ENCODE measurements at regions not wholly inside any gene's neighbourhood (a gene's known extent, or its start where the extent isn't known, plus 50 kb on each side); places are given as distances from the start of the nearest gene placed in this dataset.

DNA sequence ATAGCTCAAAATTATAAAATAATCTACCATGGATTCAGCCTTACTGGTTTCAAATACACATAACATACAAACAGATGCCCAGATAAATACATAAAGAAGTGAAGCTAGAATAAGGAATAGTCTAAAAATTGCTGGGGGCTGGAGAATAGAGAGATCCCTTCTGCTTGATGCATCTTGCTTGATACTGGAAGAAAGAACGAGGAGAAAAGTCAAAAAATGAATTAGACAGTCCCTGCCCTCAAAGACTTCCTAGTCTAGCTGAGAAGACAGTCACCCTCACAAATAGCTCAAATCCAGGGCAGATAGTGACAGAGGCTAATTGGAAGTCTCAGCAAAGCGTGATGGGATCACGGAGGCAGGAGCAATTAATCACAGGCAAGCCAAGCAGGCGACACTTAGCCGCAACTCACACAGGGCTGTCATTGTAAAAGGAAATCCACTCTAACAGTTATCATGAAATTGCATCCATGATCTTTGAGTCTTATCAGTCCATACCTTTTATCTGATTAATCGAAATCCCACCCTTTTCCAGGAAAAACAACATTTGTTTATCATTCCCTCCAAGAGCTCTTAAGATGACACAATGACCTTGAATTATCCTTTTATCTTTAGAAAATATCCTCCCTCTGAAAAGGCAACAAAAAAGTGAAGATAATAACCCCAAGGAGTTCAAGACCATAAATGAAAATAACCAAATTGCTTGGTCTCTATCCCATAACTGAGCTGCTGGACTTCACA is 59.7 kb upstream of the TIAM1 start:
- POLR2A ChIA-PET: no interaction called here
- CTCF ChIA-PET: no interaction called here
- no peak overlapping the region for H3K4me3 ChIP-seq (ENCODE audit: low read depth, low read length)
- TF ChIP-seq, protein P1, sequence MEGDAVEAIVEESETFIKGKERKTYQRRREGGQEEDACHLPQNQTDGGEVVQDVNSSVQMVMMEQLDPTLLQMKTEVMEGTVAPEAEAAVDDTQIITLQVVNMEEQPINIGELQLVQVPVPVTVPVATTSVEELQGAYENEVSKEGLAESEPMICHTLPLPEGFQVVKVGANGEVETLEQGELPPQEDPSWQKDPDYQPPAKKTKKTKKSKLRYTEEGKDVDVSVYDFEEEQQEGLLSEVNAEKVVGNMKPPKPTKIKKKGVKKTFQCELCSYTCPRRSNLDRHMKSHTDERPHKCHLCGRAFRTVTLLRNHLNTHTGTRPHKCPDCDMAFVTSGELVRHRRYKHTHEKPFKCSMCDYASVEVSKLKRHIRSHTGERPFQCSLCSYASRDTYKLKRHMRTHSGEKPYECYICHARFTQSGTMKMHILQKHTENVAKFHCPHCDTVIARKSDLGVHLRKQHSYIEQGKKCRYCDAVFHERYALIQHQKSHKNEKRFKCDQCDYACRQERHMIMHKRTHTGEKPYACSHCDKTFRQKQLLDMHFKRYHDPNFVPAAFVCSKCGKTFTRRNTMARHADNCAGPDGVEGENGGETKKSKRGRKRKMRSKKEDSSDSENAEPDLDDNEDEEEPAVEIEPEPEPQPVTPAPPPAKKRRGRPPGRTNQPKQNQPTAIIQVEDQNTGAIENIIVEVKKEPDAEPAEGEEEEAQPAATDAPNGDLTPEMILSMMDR (IDR thresholded peaks at IDR 0.05; ENCODE audit: insufficient read depth, low read length, missing control alignments): no peak
- DNase-seq (ENCODE audit: low read depth, low spot score): no peak

DNA sequence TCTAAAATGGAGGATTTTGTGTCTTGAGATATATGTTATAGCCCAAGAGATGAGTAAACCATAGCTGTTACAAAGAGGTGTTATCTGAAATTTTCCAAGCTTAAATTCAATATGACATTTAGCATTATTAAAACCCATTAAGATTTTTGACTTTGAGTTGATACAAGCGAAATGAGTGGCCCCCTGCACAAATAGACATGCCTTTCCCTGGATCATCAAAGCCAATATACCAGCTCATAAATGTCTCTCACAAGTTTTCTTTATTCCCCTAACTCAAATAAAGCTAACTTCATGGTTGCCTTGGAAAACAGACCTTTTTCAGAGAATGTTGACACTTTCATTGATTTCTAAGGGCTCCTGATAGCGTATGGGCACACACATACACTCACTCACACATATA is 55.5 kb upstream of the TIAM1 start:
- TF ChIP-seq, protein P1 (IDR thresholded peaks at IDR 0.05; ENCODE audit: insufficient read depth, low read length, missing control alignments): no peak
- POLR2A ChIA-PET: no interaction called here
- CTCF ChIA-PET: interaction anchor here (0.9 to 1.4 kb wide), 3 partner anchors 46 to 201 kb away, joined by 3 to 4 read pairs (median 4); no protein-coding TSS in a partner anchor

DNA sequence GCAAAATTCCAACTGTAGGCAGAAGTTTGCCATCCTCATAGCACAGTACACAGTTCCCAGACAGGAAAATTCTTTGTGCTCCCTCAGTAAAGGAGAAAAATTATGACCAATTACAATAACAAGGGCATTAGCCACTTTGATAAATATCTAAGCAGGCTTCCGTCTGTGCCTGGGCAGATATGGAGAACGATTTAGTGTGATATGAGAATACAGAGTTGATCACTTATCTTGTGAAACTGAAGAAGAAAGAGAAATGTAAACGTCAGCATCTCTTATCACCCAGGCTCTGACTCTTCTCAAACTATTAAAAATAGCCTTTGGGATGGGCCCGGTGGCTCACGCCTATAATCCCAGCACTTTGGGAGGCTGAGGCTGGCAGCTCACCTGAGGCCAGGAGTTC is 54.5 kb upstream of the TIAM1 start:
- TF ChIP-seq, protein P1 (IDR thresholded peaks at IDR 0.05; ENCODE audit: insufficient read depth, low read length, missing control alignments): no peak
- ChIA-PET POLR2A (no interaction called here), CTCF (interaction anchor here (1.1 kb wide), 1 partner anchor 182 kb away, joined by 3 read pairs; no protein-coding TSS in a partner anchor)
- no peak for DNase-seq (ENCODE audit: low read depth, low spot score)
- no peak overlapping the region for H3K4me3 ChIP-seq (ENCODE audit: low read depth, low read length)

More for the DNA sequence above, 55.5 kb upstream of the TIAM1 start:
- no peak overlapping the region for H3K4me3 ChIP-seq (ENCODE audit: low read depth, low read length)
- no peak for DNase-seq (ENCODE audit: low read depth, low spot score)

DNA sequence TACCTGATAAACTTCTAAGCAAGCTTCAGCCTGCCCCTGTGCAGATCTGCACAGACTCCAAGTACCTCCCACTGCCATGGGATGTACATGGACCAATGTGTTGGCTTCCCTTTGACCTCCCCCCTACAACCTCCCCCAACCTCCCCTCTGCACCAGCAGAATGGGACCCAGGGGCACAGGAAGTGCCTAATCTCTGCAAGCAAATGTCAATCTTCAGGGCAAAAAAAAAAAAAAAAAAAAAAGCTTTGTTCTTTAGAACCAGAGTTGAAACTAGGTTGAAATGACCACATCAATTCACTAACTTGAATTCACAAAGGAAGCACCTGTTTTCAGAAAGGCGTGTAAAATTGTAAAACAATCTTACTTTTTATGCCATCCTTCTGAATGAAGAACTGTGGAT is 53.9 kb upstream of the TIAM1 start:
- TF ChIP-seq, protein P1 (IDR thresholded peaks at IDR 0.05; ENCODE audit: insufficient read depth, low read length, missing control alignments): no peak
- ChIA-PET CTCF (interaction anchor here (1.1 kb wide), 1 partner anchor 183 kb away, joined by 3 read pairs; no protein-coding TSS in a partner anchor), POLR2A (no interaction called here)
- no peak for DNase-seq (ENCODE audit: low read depth, low spot score)
- no peak overlapping the region for H3K4me3 ChIP-seq (ENCODE audit: low read depth, low read length)

DNA sequence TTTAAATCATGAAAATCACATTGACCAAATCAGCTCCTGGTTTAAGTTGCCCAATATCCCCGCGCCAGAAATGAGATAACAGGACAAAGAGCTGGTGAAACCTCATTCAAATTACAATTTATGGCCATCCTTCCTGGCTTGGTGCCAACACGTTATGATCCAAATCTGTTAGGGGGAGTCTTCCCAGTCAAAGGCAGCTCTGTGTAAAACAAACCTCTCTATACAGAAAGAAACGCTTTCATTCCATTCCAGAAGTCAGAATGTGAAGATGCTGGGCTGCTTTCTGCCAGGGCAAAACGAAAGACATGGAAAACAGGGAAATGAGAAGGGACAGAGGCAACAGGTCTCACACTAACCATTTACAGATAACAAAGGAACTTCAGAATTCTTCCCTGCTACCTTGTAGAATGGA is 53.5 kb upstream of the TIAM1 start:
- no peak overlapping the region for H3K4me3 ChIP-seq (ENCODE audit: low read depth, low read length)
- ChIA-PET CTCF (no interaction called here), POLR2A (no interaction called here)
- TF ChIP-seq, protein P1 (IDR thresholded peaks at IDR 0.05; ENCODE audit: insufficient read depth, low read length, missing control alignments): no peak
- DNase-seq (ENCODE audit: low read depth, low spot score): no peak

DNA sequence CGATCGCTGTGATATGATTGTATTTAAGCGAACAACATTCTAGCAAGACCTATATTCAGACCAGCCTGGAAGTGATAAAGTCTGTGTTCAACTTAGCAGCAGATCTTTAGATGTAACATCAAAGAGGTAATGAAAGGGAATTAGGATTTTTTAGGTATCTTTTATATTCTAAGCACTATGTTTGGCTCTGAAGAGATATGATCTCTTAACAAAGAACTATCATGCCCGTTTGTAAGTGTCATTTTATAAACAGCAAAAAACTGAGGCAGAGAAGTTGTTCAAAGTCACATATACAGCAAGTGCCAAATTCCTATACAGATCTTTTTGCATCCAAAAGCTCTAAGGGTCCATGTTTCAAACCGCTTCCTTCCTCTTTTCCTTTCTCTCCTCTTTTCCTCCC is 53.0 kb upstream of the TIAM1 start:
- no peak for DNase-seq (ENCODE audit: low read depth, low spot score)
- POLR2A ChIA-PET: no interaction called here
- CTCF ChIA-PET: no interaction called here
- H3K4me3 ChIP-seq (ENCODE audit: low read depth, low read length): no peak overlapping the region
- TF ChIP-seq, protein P1 (IDR thresholded peaks at IDR 0.05; ENCODE audit: insufficient read depth, low read length, missing control alignments): no peak
